ENCODE measurements at regions not wholly inside any gene's neighbourhood (a gene's known extent, or its start where the extent isn't known, plus 50 kb on each side); places are given as distances from the start of the nearest gene placed in this dataset.
"Not testable (repeated sequence)": the region's sequence is repeated elsewhere in the genome, so short reads cannot be mapped to it uniquely, and the experiment has no call there.

DNA sequence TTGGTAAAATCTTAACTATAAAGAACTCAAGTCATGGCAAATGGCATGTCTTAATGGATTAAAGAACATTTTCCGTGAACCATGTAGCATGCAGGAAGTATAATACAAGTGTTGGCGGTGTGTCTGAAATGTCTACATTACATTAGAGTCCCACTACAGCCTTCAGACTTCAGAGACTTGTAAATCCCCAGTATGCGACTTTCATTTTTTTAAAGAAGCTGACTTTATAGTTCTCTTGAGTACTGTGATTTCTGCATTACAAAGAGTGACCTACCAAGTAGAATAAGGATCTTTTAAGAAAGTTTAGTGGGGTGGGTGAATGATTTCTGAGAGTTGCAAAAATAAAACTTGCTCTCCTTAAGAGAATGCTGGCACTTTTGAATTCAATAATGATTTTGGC is 140.7 kb upstream of the FN1 start:
- DNase-seq = no peak

DNA sequence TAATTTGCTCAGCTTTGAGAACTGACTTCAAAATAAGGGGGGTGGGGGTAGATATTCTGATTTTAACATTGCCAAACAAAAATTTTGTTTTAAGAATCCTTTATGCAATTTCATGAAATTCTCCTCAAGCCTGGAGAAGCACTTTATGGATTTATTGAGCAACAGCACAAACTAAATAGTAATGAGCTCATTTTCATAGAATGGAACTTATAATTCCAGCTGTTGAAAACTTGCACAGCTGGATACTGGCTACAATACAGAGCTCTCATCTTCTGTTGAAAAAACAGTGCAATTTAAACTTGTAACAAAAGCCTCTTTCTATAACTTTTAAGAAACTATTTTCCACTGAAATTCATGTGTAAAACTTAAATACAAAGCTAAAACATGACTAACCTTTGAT is 137.6 kb upstream of the FN1 start:
- DNase-seq = no peak

DNA sequence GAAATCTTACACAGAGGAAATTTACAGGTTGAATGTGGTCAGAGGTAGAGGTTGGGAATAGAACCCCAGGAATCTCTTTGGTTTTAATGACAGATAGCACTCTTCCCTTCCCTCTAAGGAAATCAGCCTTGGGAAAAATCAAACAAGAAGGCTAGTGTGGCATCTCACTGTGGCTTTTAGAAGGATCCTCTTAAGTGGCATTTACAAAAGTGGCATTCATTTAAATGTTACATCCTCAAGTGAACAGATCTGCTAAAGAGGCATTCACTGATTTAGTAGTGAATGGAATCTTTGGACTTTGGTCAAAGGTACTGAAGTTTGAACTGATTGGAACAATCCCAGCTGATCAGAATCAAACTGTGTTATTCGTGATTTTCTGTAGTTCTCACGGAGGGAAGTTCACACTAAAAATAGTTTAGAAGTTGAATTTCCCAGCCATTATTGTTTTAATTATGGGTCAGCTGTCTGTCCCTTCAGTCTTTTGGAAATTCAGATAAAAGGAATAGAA is 136.5 kb upstream of the FN1 start:
- no peak for DNase-seq

DNA sequence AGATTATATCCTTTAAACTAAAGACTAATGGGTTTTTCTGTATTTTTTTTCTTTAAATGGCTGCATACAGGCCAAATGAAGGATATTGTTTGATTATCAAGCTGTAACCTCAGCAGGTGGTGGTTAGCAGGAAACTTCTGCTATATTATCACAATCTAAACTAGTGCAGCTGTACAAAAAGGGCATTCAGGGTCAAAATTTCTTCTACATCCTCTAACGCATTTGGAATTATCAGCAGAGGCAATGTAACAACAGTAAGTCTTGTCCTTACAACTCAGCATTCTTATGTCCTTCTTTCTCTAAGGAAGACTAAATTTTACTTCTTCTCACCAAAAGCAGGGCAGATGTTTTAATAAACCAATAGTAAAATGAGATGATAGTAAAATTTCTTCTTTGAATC is 135.8 kb upstream of the FN1 start:
- no peak for DNase-seq

DNA sequence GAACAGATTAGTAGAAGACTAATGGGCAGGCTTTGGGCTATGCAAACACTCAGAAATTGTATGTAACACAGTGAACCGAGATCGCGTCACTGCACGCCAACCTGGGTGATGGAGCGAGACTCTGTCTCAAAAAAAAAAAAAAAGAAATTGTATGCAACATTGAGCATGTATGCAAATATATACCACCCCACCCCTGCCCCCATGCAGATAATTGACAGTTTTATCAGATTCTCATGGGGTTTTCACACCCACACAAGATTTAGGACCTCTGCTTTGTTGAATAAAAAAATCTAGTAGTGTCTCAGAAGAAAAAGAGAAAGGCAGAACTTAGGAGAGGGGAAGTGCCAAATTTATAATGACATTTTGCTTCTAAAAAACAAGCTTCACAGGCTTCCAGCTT is 131.6 kb upstream of the FN1 start:
- no peak for DNase-seq

DNA sequence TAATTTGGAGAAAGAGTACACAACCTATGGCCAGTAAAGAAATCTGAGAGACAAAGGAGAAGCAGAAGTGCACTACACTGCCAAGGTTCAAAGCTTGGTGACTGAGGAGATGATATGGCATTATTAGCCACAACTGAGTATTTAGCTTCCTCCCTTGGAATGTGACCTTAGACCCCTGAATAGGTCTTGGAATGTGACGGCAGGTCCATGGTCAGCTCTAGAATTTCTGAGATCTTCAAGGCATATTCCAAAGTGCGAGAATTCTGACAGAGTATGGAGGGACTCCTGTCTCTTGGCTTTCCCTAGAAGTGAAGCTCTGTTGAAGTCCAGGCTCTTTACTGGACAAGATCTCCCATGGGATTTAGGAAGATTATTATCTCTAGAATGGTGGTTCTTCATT is 130.0 kb upstream of the FN1 start:
- no peak for DNase-seq

DNA sequence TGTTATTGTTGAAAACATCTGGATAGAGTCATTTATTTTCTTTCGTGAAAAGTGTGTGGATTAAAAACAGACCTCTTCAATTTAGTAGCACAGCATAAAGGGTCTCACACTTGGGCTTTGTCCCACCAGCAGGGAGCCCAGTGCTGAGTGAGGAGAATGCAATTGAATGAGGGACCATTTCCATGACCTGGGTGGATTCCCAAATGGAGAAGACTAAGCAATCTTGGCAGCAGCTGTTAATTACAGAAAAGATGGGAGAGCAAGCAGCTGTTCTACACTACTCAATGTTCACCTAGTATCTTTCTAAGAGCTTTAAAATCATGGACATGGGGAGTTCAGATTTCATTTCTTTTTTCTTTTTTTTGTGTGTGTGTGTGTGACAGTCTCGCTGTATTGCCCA is 121.8 kb upstream of the FN1 start:
- no peak for DNase-seq

DNA sequence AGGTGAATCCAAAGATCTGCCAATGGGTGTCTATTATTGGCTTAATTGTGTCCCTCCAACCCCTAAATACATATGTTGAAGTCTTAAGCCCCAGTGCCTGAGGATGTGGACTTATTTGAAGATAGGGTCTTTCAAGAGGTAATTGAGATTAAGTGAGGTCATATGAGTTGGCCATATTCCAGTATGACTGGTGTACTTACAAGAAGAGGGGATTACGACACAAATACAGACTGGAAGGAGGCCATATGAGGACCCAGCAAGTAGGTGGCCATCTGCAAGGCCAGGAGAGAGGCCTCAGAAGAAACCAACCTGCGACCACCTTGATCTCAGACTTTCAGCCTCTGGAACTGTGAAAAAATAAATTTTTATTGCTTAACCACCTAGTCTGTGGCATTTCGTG is 121.1 kb upstream of the FN1 start:
- DNase-seq = no peak

DNA sequence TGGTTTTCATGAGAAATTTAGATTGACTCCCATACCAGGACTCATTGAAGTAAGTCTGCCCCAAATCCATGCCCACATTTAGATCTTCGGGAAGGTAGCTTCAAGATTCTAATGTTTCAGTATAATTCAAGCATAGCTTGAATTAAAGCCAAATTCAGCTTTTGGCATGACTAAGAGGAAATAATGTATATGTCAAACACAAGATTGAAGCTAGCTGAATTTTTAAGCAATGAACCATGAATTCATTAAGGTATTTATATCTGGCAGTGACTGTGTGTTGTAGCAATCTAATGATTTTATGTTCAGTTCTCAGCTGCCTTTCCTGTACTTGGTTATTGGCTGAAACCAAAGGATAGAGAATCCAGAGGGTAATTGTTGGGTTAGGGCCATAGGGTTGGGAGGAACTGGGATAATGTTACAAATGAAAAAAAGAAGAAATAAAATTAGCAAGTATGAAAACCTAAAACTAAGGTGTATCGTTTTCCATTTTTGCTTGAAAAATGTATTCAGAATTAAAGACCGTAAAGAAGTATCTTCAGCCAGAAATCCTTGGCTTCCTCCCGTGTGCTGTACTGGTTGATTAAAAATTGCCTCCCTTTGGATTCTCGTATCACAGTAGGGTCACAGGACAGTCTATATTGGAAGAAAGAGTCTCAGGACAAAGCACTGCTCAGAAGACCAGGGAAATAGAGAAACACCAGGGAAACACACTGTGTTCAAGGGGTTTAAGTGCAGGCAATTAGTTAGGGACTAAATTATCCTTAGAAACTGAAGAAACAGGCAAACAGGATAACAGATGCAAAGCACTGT is 119.0 kb upstream of the FN1 start:
- DNase-seq = no peak

DNA sequence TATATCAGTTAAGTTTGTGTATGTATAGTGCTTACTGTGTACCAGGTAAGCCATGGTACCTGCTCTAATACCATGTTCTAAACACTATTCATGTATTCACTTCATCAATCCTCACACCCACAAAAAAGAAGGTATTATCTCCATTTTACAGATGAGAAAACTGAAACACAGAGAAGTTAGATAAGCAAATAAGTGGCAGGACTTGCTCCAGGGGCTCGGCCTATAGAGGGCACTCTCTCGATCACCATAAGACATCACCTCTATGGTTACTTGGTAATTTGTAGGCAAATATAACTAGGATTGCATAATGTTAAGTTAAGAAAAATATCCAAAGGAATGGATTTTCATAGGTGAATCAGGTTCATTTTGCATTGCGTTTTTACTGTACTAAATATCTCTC is 118.1 kb upstream of the FN1 start:
- no peak for DNase-seq

DNA sequence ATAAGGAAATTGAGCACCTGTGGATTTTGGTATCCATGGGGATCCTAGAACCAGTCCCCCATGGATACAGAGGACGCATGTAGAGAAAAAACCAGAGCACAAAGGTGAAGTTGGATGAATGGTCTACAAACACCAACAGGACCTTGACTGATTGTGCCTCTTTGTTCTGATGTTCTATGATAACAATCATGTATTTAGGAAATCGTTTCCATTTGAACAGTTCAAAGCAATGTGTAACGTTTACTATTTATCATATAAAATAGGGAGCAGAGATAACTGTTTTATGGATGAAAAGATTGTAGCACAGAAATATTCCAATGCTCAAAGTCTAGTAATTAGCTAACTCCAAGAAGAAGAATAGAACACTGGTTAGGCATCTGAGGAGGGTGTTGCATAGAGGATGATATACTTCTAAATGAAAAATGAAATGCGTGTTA is 116.3 kb upstream of the FN1 start:
- DNase-seq = no peak

DNA sequence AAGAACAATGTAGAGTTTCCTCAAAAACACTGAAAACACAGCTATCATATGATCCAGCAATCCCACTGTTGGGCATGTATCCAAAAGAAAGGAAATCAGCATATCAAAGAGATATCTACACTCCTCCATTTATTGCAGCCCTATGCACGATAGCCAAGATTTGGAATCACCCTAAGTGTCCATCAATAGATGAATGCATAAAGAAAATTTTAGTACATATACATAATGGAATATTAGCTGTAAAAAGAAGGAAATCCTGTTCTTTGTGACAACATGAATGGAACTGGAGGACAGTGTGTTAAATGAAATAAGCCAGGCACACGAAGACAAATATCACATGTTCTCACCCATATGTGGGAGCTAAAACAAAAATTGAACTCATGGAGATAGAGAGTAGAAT is 114.5 kb upstream of the FN1 start:
- DNase-seq = no peak

DNA sequence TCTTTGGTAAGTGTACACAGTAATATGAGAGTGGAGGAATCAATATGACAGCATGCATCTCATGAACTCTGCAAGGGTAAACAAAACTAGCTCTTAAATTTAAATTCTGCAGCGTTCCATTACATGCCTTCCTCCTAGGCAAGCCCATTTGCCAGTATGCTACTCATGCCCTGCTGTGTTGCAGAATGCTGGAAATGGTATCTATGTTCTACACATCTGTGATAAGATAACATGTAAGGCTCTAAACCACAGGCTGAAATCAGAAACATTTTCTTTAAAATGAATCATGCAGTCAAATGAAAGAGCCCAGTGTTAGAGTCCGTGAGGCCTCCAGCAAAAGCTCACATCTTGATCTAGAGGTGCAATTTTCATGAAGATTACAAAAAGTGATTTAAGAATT is 112.8 kb upstream of the FN1 start:
- no peak for DNase-seq

DNA sequence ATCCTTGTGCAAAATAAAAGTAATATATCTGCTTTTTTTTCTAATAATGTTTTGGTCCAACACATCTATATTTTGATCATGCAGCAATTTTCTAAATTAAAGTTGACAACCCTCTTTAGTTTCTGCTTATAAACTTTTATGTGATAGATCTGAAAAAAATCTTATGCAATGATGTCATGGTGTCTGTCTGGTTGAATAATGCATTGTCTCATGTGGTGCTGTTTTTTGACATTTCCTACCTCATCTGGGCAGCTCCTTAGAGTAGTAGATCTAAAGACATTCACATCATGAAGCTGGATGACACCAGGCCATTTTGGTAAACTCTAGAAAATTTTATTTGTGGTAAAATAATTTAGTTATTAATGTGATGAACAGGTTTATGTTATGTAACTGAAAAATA is 106.8 kb upstream of the FN1 start:
- DNase-seq = no peak

DNA sequence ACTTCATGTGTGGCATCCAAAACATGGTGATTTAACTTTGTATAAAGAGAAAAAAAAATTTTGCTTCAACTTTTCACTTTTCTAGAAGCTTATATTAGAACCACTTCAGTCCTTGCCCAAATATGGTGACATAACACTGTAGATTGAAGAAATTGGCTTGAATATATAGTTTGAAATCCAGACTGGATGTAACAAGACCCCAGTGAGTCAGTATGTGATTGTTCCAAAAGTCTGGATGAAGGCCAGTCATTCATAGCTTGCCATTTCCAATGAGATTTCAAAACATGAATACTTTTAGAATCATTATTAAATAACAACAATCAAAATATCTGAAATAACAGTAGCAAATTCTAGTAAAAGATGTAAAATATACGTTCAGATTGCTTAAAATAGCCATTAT is 104.8 kb upstream of the FN1 start:
- DNase-seq = no peak

DNA sequence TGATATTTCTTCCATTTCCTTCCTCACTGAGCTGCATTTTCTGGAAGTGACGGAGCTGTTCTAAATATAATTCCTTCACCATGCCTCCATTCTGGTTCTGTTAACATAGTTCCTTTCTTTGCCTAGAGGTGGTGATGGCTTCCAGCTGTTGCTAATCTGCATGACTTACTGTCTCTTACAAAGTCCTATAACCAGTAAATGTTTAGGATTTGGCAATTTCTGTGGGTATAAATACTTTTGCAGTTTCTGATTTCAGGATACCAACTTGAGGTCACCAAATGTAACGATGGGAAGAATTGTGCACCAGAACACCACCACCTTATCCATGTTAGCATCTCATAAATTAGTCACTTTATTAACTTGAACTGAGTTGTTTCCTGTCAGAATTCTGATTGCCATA is 101.7 kb upstream of the FN1 start:
- peak; percentile 43 for DNase-seq

DNA sequence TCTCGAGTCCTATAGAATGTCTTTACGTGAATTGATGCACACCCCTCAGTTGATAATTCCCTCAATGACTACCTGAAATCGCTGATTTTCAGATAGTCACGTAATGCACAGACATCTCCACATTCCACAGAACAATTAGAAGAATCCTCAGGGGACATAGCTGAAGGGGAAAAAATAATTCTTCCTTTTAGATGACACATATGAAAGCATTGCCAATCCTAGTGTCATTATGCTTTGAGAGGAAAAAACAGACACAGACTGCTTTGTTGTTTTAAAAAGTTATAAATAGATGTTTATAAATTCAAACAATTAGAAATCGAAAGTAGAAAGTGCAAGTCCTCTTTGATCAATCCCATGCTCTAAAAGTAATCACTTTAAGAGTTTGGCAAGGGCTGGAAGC is 100.6 kb upstream of the FN1 start:
- DNase-seq = no peak

DNA sequence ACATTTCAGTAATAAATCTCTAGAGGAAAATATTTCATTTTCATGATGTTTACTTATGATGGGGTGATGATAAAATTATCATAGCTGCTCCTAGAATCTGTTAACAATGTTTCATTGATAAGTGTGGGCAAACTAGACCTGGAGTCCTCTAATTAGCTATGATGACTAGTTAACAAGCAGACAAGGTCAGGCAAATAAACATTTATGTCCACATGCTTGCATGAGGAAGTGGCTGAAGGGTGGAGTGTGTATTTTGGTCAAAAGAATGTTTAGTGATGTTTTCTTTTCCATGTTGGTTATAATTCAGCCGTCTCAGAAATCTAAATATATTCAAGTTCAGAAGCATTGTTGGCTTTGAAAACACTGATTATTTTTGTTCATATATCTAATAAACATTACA is 99.9 kb upstream of the FN1 start:
- DNase-seq = no peak

DNA sequence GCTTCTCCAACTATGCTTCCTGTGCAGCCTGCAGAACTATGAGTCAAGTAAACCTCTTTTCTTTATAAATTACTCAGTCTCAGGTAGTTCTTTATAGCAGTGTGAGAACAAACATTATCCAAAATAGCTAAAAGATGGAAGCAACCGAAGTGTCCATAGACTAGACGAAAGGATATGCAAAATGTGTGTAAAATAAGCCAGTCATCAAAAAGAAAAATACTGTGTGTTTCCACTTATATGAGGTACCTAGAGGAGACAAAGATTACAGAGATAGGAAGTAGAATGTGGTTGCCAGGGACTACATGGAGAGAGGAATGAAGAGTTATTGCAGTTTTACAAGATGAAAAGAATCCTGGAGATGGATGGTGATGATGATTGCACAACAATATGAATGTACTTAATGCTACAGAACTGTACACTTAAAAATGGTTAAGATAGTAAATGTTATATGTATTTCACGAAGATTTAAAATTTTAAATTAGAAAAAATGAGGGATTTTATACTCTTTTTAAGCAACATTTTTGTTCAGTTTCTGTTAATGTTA is 99.3 kb upstream of the FN1 start:
- DNase-seq = no peak

DNA sequence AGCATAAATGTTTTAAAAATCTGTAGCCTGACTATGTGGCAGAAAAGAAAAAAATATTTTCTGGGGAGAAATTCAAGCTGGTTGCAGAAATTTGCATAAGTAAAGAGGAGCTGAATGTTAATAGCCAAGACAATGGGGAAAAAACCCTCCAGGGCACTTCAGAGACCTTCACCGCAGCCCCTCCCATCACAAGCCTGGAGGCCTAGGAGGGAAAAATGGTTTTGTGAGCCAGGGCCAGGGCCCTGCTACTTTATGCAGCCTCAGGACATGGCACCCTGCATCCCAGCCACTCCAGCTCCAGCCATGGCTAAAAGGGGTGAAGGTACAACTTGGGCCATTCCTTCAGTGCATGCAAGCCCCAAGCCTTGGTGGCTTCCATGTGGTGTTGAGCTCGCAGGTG is 97.8 kb upstream of the FN1 start:
- not testable (repeated sequence) for DNase-seq

DNA sequence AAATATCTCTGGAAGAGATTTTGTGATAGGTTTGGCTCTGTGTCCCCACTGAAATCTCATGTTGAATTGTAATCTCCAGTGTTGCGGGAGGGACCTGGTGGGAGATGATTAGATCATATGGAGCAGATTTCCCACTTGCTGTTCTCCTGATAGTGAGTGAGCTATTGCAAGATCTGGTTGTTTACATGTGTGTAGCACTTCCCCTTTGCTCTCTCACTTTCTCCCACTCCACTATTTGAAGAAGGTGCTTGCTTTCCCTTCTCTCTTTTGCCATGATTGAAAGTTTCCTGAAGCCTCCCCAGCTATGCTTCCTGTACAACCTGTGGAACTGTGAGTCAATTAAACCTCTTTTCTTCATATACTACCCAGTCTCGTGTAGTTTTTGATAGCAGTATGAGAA is 97.0 kb upstream of the FN1 start:
- DNase-seq = no peak

DNA sequence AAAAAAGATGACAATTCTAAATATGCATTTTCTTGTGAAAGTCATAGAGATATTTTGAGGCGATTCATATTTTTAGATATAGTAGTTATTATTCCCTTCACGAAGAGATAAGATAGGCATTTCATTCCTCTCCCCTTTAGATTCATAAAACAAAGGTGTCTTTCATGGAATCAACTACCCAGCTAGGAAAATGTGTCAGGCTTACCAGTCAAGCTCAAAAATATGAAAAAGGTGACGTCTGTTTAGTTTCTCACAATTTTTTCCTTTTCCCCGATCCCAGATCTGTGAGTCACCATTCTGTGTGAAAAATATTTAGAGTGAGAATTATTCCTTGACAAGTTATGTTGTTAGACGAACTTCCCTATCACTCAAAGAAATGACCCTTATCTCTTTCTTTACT is 95.4 kb upstream of the FN1 start:
- no peak for DNase-seq

DNA sequence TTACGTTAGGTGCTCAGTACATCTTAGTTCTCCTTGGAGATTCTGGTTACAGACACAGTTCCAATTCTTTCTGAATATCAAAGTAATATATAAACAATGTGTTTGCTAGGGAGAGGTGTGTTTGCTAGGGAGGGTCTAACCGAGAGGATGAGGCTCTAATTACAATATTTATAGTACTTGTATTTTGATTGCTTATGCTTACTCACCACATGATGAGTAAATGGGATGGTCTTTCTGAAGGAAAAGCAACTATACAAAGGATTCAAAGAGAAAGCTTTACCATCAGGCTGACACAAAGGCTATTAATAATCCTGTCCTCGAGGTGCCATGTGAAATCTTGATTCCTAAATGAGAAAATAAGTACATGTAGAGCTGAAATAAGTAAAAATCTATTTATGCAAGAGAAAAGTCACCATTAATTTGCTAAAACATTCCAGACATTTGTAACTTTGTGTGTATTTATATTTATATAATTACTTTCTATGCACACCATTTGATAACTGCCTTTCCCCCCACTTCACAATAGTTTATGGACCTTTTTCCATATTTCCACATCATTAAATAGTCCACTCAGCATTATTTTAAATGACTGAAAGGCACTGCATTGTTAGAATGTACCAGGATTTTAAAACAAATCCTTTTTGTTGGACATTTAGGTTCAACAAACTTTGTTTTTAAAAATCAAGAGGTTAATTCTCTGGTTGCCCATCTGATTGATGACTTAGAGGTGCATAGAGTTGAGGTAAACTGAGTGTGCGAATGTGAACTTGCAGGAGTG is 94.5 kb upstream of the FN1 start:
- no peak for DNase-seq

DNA sequence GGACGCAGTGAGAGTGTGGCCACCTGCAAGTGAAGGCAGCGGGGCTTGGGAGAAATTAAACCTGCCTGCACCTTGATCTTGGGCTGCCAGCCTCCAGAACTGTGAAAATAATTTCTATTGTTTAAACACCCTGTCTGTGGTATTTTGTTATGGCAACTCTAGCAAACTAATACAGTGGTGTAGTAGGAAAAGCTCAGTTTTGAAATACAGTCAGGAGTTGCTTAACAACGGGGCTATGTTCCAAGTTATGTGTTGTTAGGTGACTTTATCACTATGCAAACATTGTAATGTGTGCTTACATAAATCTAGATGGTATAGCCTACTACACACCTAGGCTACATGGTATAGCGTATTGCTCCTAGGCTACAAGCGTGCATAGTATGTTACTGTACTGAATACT is 93.4 kb upstream of the FN1 start:
- no peak for DNase-seq
